H1 (cell line): ENCODE measurements at regions not wholly inside any gene's neighbourhood (a gene's known extent, or its start where the extent isn't known, plus 50 kb on each side); places are given as distances from the start of the nearest gene placed in this dataset.

Experiments used
- CBX5 ChIP-seq: fragments of 300-800, 300-1000 bp; sonication (generic); IDR thresholded peaks from 2 replicates; pipeline ENCODE4 v1.7.1; 2016; ENCODE audit warnings: antibody characterized with exemption, low read length, low read depth
- EP300 ChIP-seq, 2 experiments: IDR thresholded peaks; 1 replicate in 1 of 2; 2 replicates in 1 of 2; pipeline ENCODE4 v1.6.1; 2011 to 2012; ENCODE audit warnings: low read depth in 2 of 2, low read length in 2 of 2, mild to moderate bottlenecking in 2 of 2, borderline replicate concordance in 1 of 2, inconsistent platforms in 1 of 2, moderate library complexity in 1 of 2
- GTF2F1 ChIP-seq: IDR thresholded peaks from 2 replicates; pipeline ENCODE4 v1.6.1; 2012; ENCODE audit warnings: low read depth, low read length, improper control_type of control experiment, borderline replicate concordance
- NANOG ChIP-seq: IDR thresholded peaks from 2 replicates; pipeline ENCODE4 v1.6.1; 2011; ENCODE audit warnings: low read length, low read depth, mild to moderate bottlenecking, inconsistent platforms; ENCODE audit not compliant: insufficient read depth, poor library complexity, severe bottlenecking
- RAD21 ChIP-seq, 2 experiments: IDR thresholded peaks in 1 of 2; conservative IDR thresholded peaks in 1 of 2; 2 replicates each; pipeline ENCODE4 v1.6.1; 2011; ENCODE audit warnings: low read depth in 2 of 2, low read length in 2 of 2, improper control_type of control experiment in 1 of 2, inconsistent platforms in 1 of 2, mild to moderate bottlenecking in 1 of 2, moderate library complexity in 1 of 2
- SP2 ChIP-seq: IDR thresholded peaks from 2 replicates; pipeline ENCODE4 v1.6.1; 2012; ENCODE audit warnings: mild to moderate bottlenecking, low read length, inconsistent platforms
- SP4 ChIP-seq: IDR thresholded peaks from 2 replicates; pipeline ENCODE4 v1.6.1; 2012; ENCODE audit warnings: low read length, inconsistent platforms
- TEAD4 ChIP-seq: IDR thresholded peaks from 2 replicates; pipeline ENCODE4 v1.6.1; 2012; ENCODE audit warnings: low read depth, low read length, inconsistent platforms, mixed read lengths
- YY1 ChIP-seq: IDR thresholded peaks from 2 replicates; pipeline ENCODE4 v1.6.1; 2011; ENCODE audit warnings: low read depth, mild to moderate bottlenecking, low read length
- TF ChIP-seq, protein P1 (sequence below): fragments of 300-600 bp; sonication (generic); IDR thresholded peaks from 2 replicates; pipeline ENCODE4 v1.7.1; 2012; ENCODE audit warnings: low read length, moderate library complexity, mild to moderate bottlenecking, inconsistent platforms; ENCODE audit not compliant: insufficient replicate concordance
- TF ChIP-seq, protein P2 (sequence below): IDR thresholded peaks from 2 replicates; pipeline ENCODE4 v1.6.1; 2011; ENCODE audit warnings: low read depth, mild to moderate bottlenecking, low read length; ENCODE audit not compliant: insufficient read depth

DNA sequence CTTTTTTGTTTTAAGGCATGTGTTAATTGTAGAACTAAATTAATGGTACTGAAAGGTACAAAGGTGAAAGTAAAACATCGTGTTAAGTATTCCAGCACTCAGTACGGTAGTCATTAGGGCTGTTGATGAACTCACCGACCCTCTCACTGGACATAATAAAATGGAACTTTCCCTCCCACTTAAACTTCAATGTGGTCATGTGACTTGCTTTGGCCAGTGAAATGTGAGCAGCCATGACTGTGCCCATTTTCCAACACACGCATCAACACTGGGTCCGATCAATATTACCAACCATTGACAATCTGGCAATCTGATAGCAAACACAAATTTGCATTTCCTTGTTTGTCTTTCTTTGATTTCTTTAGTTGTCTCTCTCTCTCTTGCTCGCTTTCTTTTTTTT lies 125.1 kb downstream of the SPP2 start (continued):
- TF ChIP-seq, protein P1, sequence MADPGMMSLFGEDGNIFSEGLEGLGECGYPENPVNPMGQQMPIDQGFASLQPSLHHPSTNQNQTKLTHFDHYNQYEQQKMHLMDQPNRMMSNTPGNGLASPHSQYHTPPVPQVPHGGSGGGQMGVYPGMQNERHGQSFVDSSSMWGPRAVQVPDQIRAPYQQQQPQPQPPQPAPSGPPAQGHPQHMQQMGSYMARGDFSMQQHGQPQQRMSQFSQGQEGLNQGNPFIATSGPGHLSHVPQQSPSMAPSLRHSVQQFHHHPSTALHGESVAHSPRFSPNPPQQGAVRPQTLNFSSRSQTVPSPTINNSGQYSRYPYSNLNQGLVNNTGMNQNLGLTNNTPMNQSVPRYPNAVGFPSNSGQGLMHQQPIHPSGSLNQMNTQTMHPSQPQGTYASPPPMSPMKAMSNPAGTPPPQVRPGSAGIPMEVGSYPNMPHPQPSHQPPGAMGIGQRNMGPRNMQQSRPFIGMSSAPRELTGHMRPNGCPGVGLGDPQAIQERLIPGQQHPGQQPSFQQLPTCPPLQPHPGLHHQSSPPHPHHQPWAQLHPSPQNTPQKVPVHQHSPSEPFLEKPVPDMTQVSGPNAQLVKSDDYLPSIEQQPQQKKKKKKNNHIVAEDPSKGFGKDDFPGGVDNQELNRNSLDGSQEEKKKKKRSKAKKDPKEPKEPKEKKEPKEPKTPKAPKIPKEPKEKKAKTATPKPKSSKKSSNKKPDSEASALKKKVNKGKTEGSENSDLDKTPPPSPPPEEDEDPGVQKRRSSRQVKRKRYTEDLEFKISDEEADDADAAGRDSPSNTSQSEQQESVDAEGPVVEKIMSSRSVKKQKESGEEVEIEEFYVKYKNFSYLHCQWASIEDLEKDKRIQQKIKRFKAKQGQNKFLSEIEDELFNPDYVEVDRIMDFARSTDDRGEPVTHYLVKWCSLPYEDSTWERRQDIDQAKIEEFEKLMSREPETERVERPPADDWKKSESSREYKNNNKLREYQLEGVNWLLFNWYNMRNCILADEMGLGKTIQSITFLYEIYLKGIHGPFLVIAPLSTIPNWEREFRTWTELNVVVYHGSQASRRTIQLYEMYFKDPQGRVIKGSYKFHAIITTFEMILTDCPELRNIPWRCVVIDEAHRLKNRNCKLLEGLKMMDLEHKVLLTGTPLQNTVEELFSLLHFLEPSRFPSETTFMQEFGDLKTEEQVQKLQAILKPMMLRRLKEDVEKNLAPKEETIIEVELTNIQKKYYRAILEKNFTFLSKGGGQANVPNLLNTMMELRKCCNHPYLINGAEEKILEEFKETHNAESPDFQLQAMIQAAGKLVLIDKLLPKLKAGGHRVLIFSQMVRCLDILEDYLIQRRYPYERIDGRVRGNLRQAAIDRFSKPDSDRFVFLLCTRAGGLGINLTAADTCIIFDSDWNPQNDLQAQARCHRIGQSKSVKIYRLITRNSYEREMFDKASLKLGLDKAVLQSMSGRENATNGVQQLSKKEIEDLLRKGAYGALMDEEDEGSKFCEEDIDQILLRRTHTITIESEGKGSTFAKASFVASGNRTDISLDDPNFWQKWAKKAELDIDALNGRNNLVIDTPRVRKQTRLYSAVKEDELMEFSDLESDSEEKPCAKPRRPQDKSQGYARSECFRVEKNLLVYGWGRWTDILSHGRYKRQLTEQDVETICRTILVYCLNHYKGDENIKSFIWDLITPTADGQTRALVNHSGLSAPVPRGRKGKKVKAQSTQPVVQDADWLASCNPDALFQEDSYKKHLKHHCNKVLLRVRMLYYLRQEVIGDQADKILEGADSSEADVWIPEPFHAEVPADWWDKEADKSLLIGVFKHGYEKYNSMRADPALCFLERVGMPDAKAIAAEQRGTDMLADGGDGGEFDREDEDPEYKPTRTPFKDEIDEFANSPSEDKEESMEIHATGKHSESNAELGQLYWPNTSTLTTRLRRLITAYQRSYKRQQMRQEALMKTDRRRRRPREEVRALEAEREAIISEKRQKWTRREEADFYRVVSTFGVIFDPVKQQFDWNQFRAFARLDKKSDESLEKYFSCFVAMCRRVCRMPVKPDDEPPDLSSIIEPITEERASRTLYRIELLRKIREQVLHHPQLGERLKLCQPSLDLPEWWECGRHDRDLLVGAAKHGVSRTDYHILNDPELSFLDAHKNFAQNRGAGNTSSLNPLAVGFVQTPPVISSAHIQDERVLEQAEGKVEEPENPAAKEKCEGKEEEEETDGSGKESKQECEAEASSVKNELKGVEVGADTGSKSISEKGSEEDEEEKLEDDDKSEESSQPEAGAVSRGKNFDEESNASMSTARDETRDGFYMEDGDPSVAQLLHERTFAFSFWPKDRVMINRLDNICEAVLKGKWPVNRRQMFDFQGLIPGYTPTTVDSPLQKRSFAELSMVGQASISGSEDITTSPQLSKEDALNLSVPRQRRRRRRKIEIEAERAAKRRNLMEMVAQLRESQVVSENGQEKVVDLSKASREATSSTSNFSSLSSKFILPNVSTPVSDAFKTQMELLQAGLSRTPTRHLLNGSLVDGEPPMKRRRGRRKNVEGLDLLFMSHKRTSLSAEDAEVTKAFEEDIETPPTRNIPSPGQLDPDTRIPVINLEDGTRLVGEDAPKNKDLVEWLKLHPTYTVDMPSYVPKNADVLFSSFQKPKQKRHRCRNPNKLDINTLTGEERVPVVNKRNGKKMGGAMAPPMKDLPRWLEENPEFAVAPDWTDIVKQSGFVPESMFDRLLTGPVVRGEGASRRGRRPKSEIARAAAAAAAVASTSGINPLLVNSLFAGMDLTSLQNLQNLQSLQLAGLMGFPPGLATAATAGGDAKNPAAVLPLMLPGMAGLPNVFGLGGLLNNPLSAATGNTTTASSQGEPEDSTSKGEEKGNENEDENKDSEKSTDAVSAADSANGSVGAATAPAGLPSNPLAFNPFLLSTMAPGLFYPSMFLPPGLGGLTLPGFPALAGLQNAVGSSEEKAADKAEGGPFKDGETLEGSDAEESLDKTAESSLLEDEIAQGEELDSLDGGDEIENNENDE: no peak
- TF ChIP-seq GTF2F1 (no peak), NANOG (no peak), YY1 (no peak), SP4 (no peak), EP300 (IDR thresholded peaks at IDR 0.05; ENCODE audit: borderline replicate concordance in 1 of 2, low read depth in 2 of 2, low read length in 2 of 2) (no peak), RAD21 (IDR thresholded peaks at IDR 0.05 in 1 of 2, conservative IDR thresholded peaks at IDR 0.05 in 1 of 2; ENCODE audit: low read depth in 2 of 2, low read length in 2 of 2) (no peak), CBX5 (no peak), SP2 (no peak), TEAD4 (no peak)
- TF ChIP-seq, protein P2, sequence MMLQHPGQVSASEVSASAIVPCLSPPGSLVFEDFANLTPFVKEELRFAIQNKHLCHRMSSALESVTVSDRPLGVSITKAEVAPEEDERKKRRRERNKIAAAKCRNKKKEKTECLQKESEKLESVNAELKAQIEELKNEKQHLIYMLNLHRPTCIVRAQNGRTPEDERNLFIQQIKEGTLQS: no peak
